Neural cell (in vitro differentiated cells): ENCODE measurements at regions not wholly inside any gene's neighbourhood (a gene's known extent, or its start where the extent isn't known, plus 50 kb on each side); places are given as distances from the start of the nearest gene placed in this dataset.

ENCODE experiments used
- H2AFZ ChIP-seq: fragments of 200-600, 300-800 bp; sonication (generic), shearing (Covaris generic); 2 replicates; pipeline ENCODE4 v1.6.0; 2014; ENCODE audit warnings: low read depth, mild to moderate bottlenecking, antibody characterized with exemption, low read length, moderate library complexity
- H3F3A ChIP-seq: fragments of 200-600 bp; shearing (Covaris generic); 2 replicates; pipeline ENCODE4 v1.6.1; 2016; ENCODE audit warnings: mild to moderate bottlenecking, moderate library complexity, mixed read lengths, antibody characterized with exemption, low read length; ENCODE audit not compliant: insufficient read depth, poor library complexity, severe bottlenecking
- H3K27ac ChIP-seq: fragments of 200-600, 300-800 bp; sonication (generic), shearing (Covaris generic); 2 replicates; pipeline ENCODE4 v1.5.1; 2014; ENCODE audit warnings: mild to moderate bottlenecking, low read length, moderate library complexity
- H3K27me3 ChIP-seq: fragments of 300-800, 200-600 bp; sonication (generic), shearing (Covaris generic); 2 replicates; pipeline ENCODE4 v1.6.0; 2014; ENCODE audit warnings: mild to moderate bottlenecking, low read depth, low read length, moderate library complexity; ENCODE audit not compliant: insufficient read depth
- H3K36me3 ChIP-seq: fragments of 300-800, 200-600 bp; sonication (generic), shearing (Covaris generic); 2 replicates; pipeline ENCODE4 v1.5.1; 2014; ENCODE audit warnings: mild to moderate bottlenecking, antibody characterized with exemption, low read length, moderate library complexity; ENCODE audit not compliant: insufficient read depth
- H3K4me2 ChIP-seq: fragments of 300-800, 200-600 bp; sonication (generic), shearing (Covaris generic); 2 replicates; pipeline ENCODE4 v1.6.0; 2014; ENCODE audit warnings: mild to moderate bottlenecking, low read length
- H3K4me3 ChIP-seq: fragments of 300-800, 200-600 bp; sonication (generic), shearing (Covaris generic); 2 replicates; pipeline ENCODE4 v1.5.1; 2014; ENCODE audit warnings: mild to moderate bottlenecking, low read length, moderate library complexity
- H3K79me2 ChIP-seq: fragments of 200-600 bp; shearing (Covaris generic); replicated peaks from 2 replicates; pipeline ENCODE4 v1.6.0; 2014; ENCODE audit warnings: mild to moderate bottlenecking, low read length, moderate library complexity; ENCODE audit not compliant: insufficient read depth
- H3K9ac ChIP-seq: fragments of 300-800, 200-600 bp; sonication (generic), shearing (Covaris generic); 2 replicates; pipeline ENCODE4 v1.6.1; 2016; ENCODE audit warnings: mild to moderate bottlenecking, low read length, mixed read lengths
- H3K9me2 ChIP-seq: fragments of 200-600 bp; shearing (Covaris generic); 2 replicates; pipeline ENCODE4 v1.6.1; 2016; ENCODE audit warnings: mild to moderate bottlenecking, low read length, mixed read lengths; ENCODE audit not compliant: insufficient read depth
- H3K9me3 ChIP-seq: fragments of 200-600, 300-800 bp; sonication (generic), shearing (Covaris generic); 2 replicates; pipeline ENCODE4 v1.6.1; 2016; ENCODE audit warnings: mild to moderate bottlenecking, mixed run types, low read length, moderate library complexity, mixed read lengths
- H4K20me1 ChIP-seq: fragments of 200-600 bp; shearing (Covaris generic); 2 replicates; pipeline ENCODE4 v1.6.1; 2016; ENCODE audit warnings: mild to moderate bottlenecking, mixed run types; ENCODE audit not compliant: insufficient read depth
- CTCF ChIP-seq: fragments of 450-650 bp; IDR thresholded peaks from 2 replicates; pipeline ENCODE4 v1.5.1; 2014; ENCODE audit warnings: antibody characterized with exemption, mild to moderate bottlenecking, moderate library complexity; ENCODE audit not compliant: poor library complexity, severe bottlenecking
- EP300 ChIP-seq: fragments of 450-650 bp; conservative IDR thresholded peaks from 2 replicates; pipeline ENCODE4 v1.6.1; 2014; ENCODE audit warnings: antibody characterized with exemption, mild to moderate bottlenecking, moderate library complexity; ENCODE audit not compliant: poor library complexity, severe bottlenecking
- EZH2 ChIP-seq: fragments of 200-600, 300-800 bp; shearing (Covaris generic), sonication (generic); IDR thresholded peaks from 2 replicates; pipeline ENCODE4 v1.6.1; 2014; ENCODE audit warnings: antibody characterized with exemption, low read length, borderline replicate concordance, mild to moderate bottlenecking; ENCODE audit not compliant: insufficient read depth, poor library complexity, severe bottlenecking
- MXI1 ChIP-seq: fragments of 450-650 bp; conservative IDR thresholded peaks from 2 replicates; pipeline ENCODE4 v1.6.1; 2014; ENCODE audit warnings: antibody characterized with exemption, mild to moderate bottlenecking; ENCODE audit not compliant: poor library complexity, severe bottlenecking
- POLR2AphosphoS5 ChIP-seq: IDR thresholded peaks from 2 replicates; pipeline ENCODE4 v1.6.1; 2012
- RAD21 ChIP-seq: fragments of 450-650 bp; conservative IDR thresholded peaks from 2 replicates; pipeline ENCODE4 v1.6.1; 2014; ENCODE audit warnings: antibody characterized with exemption, mild to moderate bottlenecking, moderate library complexity
- REST ChIP-seq: IDR thresholded peaks from 2 replicates; pipeline ENCODE4 v1.6.1; 2012; ENCODE audit warnings: borderline replicate concordance
- SMC3 ChIP-seq: fragments of 450-650 bp; conservative IDR thresholded peaks from 2 replicates; pipeline ENCODE4 v1.6.1; 2014; ENCODE audit warnings: antibody characterized with exemption, mild to moderate bottlenecking, moderate library complexity; ENCODE audit not compliant: poor library complexity
- TAF1 ChIP-seq: IDR thresholded peaks from 2 replicates; pipeline ENCODE4 v1.6.1; 2012; ENCODE audit warnings: low read depth

- Histone ChIP-seq H3K27ac (no peak overlapping the region), H3K79me2 (no peaks in the 10 kb centered on the region), H3K27me3 (no peaks in the 10 kb centered on the region), H4K20me1 (no peaks in the 10 kb centered on the region), H3F3A (no peaks in the 10 kb centered on the region), H3K36me3 (no peaks in the 10 kb centered on the region), H3K9me3 (no peaks in the 10 kb centered on the region), H2AFZ (no peak overlapping the region), H3K9me2 (no peaks in the 10 kb centered on the region), H3K4me3 (no peak overlapping the region), H3K4me2 (no peak overlapping the region), H3K9ac (no peak overlapping the region)
- TF ChIP-seq CTCF (no peak), EZH2 (no peak), SMC3 (no peak), EP300 (no peak), POLR2AphosphoS5 (no peak), RAD21 (no peak), TAF1 (no peak), MXI1 (no peak), REST (no peak)
Measured at GRCh38 chr1:96233422-96233821, 488.2 kb upstream of the PTBP2 start.

GRCh38 chr1:96234299-96234698 lies 487.3 kb upstream of the PTBP2 start:
- H3K79me2 ChIP-seq, result no peaks in the 10 kb centered on the region

More at GRCh38 chr1:96234299-96234698, 487.3 kb upstream of the PTBP2 start:
- Histone ChIP-seq H3K36me3 (no peaks in the 10 kb centered on the region), H3K27me3 (no peaks in the 10 kb centered on the region), H3K9ac (no peak overlapping the region), H3K4me2 (no peak overlapping the region), H2AFZ (no peak overlapping the region), H3F3A (no peaks in the 10 kb centered on the region), H3K27ac (no peak overlapping the region), H3K9me2 (no peaks in the 10 kb centered on the region), H3K4me3 (no peak overlapping the region), H3K9me3 (no peaks in the 10 kb centered on the region), H4K20me1 (no peaks in the 10 kb centered on the region)
- no peak for TF ChIP-seq SMC3
- no peak for TF ChIP-seq TAF1
- no peak for TF ChIP-seq RAD21
- no peak for TF ChIP-seq EZH2
- TF ChIP-seq MXI1, result no peak
- TF ChIP-seq CTCF, result no peak
- no peak for TF ChIP-seq EP300
- TF ChIP-seq REST, result no peak
- TF ChIP-seq POLR2AphosphoS5, result no peak
